ENCODE measurements at regions not wholly inside any gene's neighbourhood (a gene's known extent, or its start where the extent isn't known, plus 50 kb on each side); places are given as distances from the start of the nearest gene placed in this dataset.

DNA sequence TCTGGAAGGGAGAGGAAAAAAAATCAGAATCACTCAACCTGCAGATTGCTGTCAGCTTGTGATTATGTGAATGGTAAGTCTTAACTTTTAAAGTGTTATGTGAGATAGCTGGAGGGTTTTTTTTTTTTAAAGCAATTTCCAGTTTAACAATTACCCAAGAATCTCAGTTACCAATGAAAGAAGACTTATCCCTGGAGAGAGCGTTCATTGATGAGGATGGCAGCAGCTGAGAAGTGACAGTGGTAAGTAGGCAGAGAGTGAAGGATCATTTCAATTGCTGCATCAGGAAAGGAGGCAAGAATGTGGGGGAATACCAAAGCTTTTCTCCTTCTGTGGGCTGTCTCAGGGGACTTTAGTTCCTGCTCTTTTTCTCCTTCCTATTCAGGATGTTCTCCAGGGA lies 370.2 kb upstream of the C9orf72 start:
- no peak for TF ChIP-seq POLR2A (IDR thresholded peaks at IDR 0.05)
- no peak for TF ChIP-seq EP300 (IDR thresholded peaks at IDR 0.05)
- TF ChIP-seq, protein P1, sequence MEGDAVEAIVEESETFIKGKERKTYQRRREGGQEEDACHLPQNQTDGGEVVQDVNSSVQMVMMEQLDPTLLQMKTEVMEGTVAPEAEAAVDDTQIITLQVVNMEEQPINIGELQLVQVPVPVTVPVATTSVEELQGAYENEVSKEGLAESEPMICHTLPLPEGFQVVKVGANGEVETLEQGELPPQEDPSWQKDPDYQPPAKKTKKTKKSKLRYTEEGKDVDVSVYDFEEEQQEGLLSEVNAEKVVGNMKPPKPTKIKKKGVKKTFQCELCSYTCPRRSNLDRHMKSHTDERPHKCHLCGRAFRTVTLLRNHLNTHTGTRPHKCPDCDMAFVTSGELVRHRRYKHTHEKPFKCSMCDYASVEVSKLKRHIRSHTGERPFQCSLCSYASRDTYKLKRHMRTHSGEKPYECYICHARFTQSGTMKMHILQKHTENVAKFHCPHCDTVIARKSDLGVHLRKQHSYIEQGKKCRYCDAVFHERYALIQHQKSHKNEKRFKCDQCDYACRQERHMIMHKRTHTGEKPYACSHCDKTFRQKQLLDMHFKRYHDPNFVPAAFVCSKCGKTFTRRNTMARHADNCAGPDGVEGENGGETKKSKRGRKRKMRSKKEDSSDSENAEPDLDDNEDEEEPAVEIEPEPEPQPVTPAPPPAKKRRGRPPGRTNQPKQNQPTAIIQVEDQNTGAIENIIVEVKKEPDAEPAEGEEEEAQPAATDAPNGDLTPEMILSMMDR (IDR thresholded peaks at IDR 0.05) = no peak
- no peak overlapping the region for H3K27ac ChIP-seq
- no peak for DNase-seq
- no peak overlapping the region for H3K4me3 ChIP-seq
- H3K36me3 ChIP-seq = no peaks in the 10 kb centered on the region
- intact Hi-C loops (cut with DNase I) = no loop called here
- 81 to 84% (median 81%) methylated on average over 1 of the region's 1 CpG for WGBS, 3 donors
- no peaks in the 10 kb centered on the region for H3K9me3 ChIP-seq
- H3K27me3 ChIP-seq = no peaks in the 10 kb centered on the region
- no peaks in the 10 kb centered on the region for H3K4me1 ChIP-seq (ENCODE audit: insufficient read depth)

GRCh38 chr9:27945386-27945785 lies 372.1 kb upstream of the C9orf72 start:
- 0 to 94% (median 0%) methylated on average over 1 of the region's 1 CpG for WGBS, 3 donors
- TF ChIP-seq, protein P1 (IDR thresholded peaks at IDR 0.05) = no peak
- TF ChIP-seq POLR2A (IDR thresholded peaks at IDR 0.05) = no peak
- no peak for TF ChIP-seq EP300 (IDR thresholded peaks at IDR 0.05)
- Histone ChIP-seq H3K4me1 (ENCODE audit: insufficient read depth) (no peaks in the 10 kb centered on the region), H3K27ac (no peak overlapping the region), H3K36me3 (no peaks in the 10 kb centered on the region), H3K27me3 (no peaks in the 10 kb centered on the region), H3K9me3 (no peaks in the 10 kb centered on the region), H3K4me3 (no peak overlapping the region)
- DNase-seq = no peak
- intact Hi-C loops (cut with DNase I) = no loop called here

DNA sequence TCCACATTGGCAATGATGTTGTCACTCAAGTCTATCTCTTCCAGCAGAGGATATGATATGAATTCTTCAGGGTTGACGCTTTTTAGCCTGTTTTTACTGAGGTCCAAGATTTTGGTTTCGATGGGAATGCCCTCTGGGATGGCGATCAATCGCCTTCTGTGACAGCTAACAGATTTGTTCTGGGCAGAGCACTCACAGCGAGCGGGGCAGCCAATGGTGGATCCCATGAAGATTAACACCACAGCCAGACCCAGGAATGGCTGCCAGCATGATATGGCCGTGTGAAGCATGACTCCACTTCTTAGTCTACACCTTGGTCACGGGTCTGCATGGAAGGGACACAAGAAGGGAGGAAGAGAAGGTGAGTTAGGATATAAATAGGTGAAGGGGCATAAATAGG lies 377.1 kb upstream of the C9orf72 start:
- no peak overlapping the region for H3K4me3 ChIP-seq
- TF ChIP-seq POLR2A (IDR thresholded peaks at IDR 0.05) (no peak), EP300 (IDR thresholded peaks at IDR 0.05) (no peak)
- TF ChIP-seq, protein P1 (IDR thresholded peaks at IDR 0.05) = no peak
- DNase-seq = no peak
- intact Hi-C loops (cut with DNase I) = no loop called here
- H3K4me1 ChIP-seq (ENCODE audit: insufficient read depth) = no peaks in the 10 kb centered on the region
- no peaks in the 10 kb centered on the region for H3K9me3 ChIP-seq
- no peak overlapping the region for H3K27ac ChIP-seq
- no peaks in the 10 kb centered on the region for H3K36me3 ChIP-seq
- no peaks in the 10 kb centered on the region for H3K27me3 ChIP-seq
- WGBS, 3 donors = 89 to 93% (median 91%) methylated on average over 8 of the region's 8 CpGs

- DNase-seq = no peak
- Histone ChIP-seq H3K27ac (no peak overlapping the region), H3K36me3 (no peaks in the 10 kb centered on the region), H3K4me3 (no peak overlapping the region), H3K4me1 (ENCODE audit: insufficient read depth) (no peaks in the 10 kb centered on the region), H3K27me3 (no peaks in the 10 kb centered on the region), H3K9me3 (no peaks in the 10 kb centered on the region)
- intact Hi-C loops (cut with DNase I) = no loop called here
- 5 to 19% (median 8%) methylated on average over 1 of the region's 1 CpG for WGBS, 3 donors
- TF ChIP-seq EP300 (IDR thresholded peaks at IDR 0.05) (no peak), POLR2A (IDR thresholded peaks at IDR 0.05) (no peak)
- TF ChIP-seq, protein P1 (IDR thresholded peaks at IDR 0.05) = no peak
Measured at GRCh38 chr9:27954858-27955257, 381.6 kb upstream of the C9orf72 start.

DNA sequence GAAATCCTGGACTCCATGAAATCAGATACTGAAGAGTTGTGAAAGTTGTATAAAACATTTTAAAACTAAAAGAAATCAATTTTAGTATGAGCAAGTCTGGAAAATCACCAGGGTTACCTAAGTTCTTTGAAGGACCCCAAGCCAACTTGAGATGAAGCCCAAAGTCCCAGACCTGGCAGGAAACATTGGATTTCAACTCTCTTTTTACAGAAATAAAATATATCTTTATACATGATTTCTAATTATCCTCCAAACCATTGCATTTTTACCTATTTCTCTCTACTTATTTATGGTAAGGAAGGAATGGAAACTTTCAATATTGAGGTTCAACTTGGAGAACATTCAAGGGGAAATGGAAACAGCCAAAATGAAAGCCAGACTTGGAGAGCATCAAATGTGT lies 390.6 kb upstream of the C9orf72 start:
- no peak for TF ChIP-seq POLR2A (IDR thresholded peaks at IDR 0.05)
- no peak for TF ChIP-seq EP300 (IDR thresholded peaks at IDR 0.05)
- TF ChIP-seq, protein P1 (IDR thresholded peaks at IDR 0.05) = no peak
- no peak for DNase-seq
- intact Hi-C loops (cut with DNase I) = no loop called here
- Histone ChIP-seq H3K9me3 (no peaks in the 10 kb centered on the region), H3K36me3 (no peaks in the 10 kb centered on the region), H3K27ac (no peak overlapping the region), H3K4me1 (ENCODE audit: insufficient read depth) (no peaks in the 10 kb centered on the region), H3K4me3 (no peak overlapping the region), H3K27me3 (no peaks in the 10 kb centered on the region)

Data from ovary (tissue), 7 donors.